ENCODE measurements at regions not wholly inside any gene's neighbourhood (a gene's known extent, or its start where the extent isn't known, plus 50 kb on each side); places are given as distances from the start of the nearest gene placed in this dataset.

DNA sequence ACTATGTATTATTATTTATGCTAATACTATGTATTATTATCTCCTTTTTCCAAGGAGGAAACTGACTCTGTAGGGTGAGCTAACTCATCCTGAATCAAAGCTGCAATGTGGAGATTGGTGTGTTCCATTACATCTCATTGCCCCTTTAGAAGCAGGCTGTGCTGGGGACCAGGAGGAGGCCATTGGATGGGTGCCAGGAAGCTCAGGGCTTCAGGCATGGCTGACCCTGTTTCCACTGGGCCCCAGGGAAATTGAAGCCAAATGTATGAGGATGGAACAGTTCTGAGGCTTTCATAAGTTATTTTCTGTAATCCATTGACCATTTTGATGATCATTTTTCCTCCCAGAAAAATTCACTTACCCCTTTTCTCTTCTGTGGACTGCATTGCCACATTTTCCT lies 418.8 kb upstream of the ZFP42 start:
- TF ChIP-seq, protein P1, sequence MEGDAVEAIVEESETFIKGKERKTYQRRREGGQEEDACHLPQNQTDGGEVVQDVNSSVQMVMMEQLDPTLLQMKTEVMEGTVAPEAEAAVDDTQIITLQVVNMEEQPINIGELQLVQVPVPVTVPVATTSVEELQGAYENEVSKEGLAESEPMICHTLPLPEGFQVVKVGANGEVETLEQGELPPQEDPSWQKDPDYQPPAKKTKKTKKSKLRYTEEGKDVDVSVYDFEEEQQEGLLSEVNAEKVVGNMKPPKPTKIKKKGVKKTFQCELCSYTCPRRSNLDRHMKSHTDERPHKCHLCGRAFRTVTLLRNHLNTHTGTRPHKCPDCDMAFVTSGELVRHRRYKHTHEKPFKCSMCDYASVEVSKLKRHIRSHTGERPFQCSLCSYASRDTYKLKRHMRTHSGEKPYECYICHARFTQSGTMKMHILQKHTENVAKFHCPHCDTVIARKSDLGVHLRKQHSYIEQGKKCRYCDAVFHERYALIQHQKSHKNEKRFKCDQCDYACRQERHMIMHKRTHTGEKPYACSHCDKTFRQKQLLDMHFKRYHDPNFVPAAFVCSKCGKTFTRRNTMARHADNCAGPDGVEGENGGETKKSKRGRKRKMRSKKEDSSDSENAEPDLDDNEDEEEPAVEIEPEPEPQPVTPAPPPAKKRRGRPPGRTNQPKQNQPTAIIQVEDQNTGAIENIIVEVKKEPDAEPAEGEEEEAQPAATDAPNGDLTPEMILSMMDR (IDR thresholded peaks at IDR 0.05), result no peak

GRCh38 chr4:187577941-187578480 lies 417.6 kb upstream of the ZFP42 start:
- WGBS, 3 donors, result 67 to 77% (median 68%) methylated on average over 6 of the region's 6 CpGs
- ATAC-seq, result no peak

More for the DNA sequence above, 418.8 kb upstream of the ZFP42 start:
- intact Hi-C loops (cut with DNase I), result no loop called here
- Histone ChIP-seq H3K4me1 (no peaks in the 10 kb centered on the region), H3K4me3 (no peak overlapping the region), H3K36me3 (ENCODE audit: insufficient read depth in 1 of 2, low read depth in 1 of 2) (no peaks in the 10 kb centered on the region), H3K27ac (no peak overlapping the region), H3K9me3 (peaks cover 3% of the 10 kb centered on the region), H3K27me3 (ENCODE audit: insufficient read depth in 3 of 3, low read length in 2 of 3) (no peaks in the 10 kb centered on the region)
- DNase-seq, result no peak
- no peak for ATAC-seq

DNA sequence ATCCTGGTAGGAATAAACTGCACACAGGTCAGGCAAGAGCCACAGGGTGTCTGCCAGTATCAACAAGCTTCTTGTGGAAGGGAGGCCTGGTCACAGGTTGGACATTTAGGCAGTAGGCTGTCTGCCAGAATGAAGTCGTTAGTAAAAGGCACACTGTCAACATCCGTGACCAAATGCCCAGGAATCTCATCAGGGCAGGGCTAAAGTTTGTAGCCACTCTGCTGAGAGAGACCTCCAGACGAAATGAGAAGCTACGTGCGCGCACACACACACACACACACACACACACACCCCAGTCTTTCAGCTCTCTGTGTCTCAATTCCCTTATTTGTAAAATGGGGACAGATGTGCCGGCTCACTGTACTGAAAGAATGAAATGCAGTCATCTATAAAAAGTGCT lies 408.7 kb upstream of the ZFP42 start:
- WGBS, 3 donors, result 41 to 64% (median 45%) methylated on average over 7 of the region's 7 CpGs
- Histone ChIP-seq H3K9me3 (no peaks in the 10 kb centered on the region), H3K27ac (no peak overlapping the region), H3K27me3 (ENCODE audit: insufficient read depth in 3 of 3, low read length in 2 of 3) (no peaks in the 10 kb centered on the region), H3K4me3 (no peak overlapping the region), H3K36me3 (ENCODE audit: insufficient read depth in 1 of 2, low read depth in 1 of 2) (no peaks in the 10 kb centered on the region), H3K4me1 (no peaks in the 10 kb centered on the region)
- intact Hi-C loops (cut with DNase I), result no loop called here
- TF ChIP-seq, protein P1 (IDR thresholded peaks at IDR 0.05), result no peak
- ATAC-seq (no peak), DNase-seq (no peak)

More at GRCh38 chr4:187577941-187578480, 417.6 kb upstream of the ZFP42 start:
- H3K4me3 ChIP-seq, result no peak overlapping the region
- no peak for DNase-seq
- H3K36me3 ChIP-seq (ENCODE audit: insufficient read depth in 1 of 2, low read depth in 1 of 2), result no peaks in the 10 kb centered on the region
- no peaks in the 10 kb centered on the region for H3K27me3 ChIP-seq (ENCODE audit: insufficient read depth in 3 of 3, low read length in 2 of 3)
- no peak overlapping the region for H3K27ac ChIP-seq
- no peaks in the 10 kb centered on the region for H3K9me3 ChIP-seq
- intact Hi-C loops (cut with DNase I), result no loop called here
- TF ChIP-seq, protein P1 (IDR thresholded peaks at IDR 0.05), result no peak
- no peaks in the 10 kb centered on the region for H3K4me1 ChIP-seq

DNA sequence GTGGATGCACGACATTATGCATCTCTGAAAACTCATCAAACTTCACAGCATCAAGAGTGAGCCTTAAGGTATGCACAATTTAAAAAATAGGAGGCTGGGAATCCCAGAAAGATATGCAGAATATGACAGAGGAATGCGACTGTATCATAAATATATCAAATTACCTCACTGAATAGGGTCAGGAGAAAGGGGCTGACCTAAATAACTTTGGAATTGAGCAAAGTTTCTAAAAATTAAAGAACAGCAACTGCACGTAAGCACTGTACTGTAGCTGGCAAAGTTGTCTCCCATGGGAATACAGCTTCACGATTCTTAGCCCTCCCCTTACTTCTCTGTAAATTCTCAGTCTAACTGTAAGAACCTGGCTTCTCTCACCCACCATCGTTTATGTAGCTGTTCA lies 397.4 kb upstream of the ZFP42 start:
- TF ChIP-seq, protein P1 (IDR thresholded peaks at IDR 0.05), result no peak
- Histone ChIP-seq H3K4me3 (no peak overlapping the region), H3K27ac (no peak overlapping the region), H3K36me3 (ENCODE audit: insufficient read depth in 1 of 2, low read depth in 1 of 2) (no peaks in the 10 kb centered on the region), H3K9me3 (no peaks in the 10 kb centered on the region), H3K4me1 (no peaks in the 10 kb centered on the region), H3K27me3 (ENCODE audit: insufficient read depth in 3 of 3, low read length in 2 of 3) (no peaks in the 10 kb centered on the region)
- DNase-seq (no peak), ATAC-seq (no peak)
- intact Hi-C loops (cut with DNase I), result no loop called here
- WGBS, 3 donors, result 29 to 45% (median 36%) methylated on average over 5 of the region's 5 CpGs

All from psoas muscle (tissue), 7 donors.